ENCODE measurements at regions not wholly inside any gene's neighbourhood (a gene's known extent, or its start where the extent isn't known, plus 50 kb on each side); places are given as distances from the start of the nearest gene placed in this dataset.

DNA sequence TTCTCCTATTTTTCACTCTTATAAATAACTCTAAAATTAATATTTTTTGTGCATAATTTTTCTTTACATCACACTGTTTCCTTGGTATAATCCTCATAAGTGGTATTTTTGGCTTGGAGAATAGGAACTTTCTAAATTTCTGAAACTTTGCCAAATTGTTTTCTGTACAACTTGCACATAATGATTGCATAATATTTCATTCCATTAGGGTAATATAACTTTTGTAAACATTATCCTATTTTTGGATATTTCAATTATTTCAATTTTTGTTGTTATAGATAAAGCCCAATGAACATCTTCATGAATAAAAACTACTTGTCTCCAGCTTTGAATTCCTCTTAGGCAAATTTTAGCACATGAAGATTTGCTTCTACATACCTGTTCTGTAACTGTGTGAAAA lies 135.9 kb downstream of the ELAPOR2 start:
- TF ChIP-seq, protein P1, sequence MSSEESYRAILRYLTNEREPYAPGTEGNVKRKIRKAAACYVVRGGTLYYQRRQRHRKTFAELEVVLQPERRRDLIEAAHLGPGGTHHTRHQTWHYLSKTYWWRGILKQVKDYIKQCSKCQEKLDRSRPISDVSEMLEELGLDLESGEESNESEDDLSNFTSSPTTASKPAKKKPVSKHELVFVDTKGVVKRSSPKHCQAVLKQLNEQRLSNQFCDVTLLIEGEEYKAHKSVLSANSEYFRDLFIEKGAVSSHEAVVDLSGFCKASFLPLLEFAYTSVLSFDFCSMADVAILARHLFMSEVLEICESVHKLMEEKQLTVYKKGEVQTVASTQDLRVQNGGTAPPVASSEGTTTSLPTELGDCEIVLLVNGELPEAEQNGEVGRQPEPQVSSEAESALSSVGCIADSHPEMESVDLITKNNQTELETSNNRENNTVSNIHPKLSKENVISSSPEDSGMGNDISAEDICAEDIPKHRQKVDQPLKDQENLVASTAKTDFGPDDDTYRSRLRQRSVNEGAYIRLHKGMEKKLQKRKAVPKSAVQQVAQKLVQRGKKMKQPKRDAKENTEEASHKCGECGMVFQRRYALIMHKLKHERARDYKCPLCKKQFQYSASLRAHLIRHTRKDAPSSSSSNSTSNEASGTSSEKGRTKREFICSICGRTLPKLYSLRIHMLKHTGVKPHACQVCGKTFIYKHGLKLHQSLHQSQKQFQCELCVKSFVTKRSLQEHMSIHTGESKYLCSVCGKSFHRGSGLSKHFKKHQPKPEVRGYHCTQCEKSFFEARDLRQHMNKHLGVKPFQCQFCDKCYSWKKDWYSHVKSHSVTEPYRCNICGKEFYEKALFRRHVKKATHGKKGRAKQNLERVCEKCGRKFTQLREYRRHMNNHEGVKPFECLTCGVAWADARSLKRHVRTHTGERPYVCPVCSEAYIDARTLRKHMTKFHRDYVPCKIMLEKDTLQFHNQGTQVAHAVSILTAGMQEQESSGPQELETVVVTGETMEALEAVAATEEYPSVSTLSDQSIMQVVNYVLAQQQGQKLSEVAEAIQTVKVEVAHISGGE (CRISPR knock-in tag; IDR thresholded peaks at IDR 0.05) = no peak
- TF ChIP-seq, protein P2, sequence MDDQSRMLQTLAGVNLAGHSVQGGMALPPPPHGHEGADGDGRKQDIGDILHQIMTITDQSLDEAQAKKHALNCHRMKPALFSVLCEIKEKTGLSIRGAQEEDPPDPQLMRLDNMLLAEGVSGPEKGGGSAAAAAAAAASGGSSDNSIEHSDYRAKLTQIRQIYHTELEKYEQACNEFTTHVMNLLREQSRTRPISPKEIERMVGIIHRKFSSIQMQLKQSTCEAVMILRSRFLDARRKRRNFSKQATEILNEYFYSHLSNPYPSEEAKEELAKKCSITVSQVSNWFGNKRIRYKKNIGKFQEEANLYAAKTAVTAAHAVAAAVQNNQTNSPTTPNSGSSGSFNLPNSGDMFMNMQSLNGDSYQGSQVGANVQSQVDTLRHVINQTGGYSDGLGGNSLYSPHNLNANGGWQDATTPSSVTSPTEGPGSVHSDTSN (IDR thresholded peaks at IDR 0.05; ENCODE audit: insufficient replicate concordance, low read depth, low read length) = no peak
- TF ChIP-seq GABPA (IDR thresholded peaks at IDR 0.05; ENCODE audit: low read depth) = no peak
- no peak for TF ChIP-seq POLR2A (IDR thresholded peaks at IDR 0.05; ENCODE audit: low read depth, low read length)
- TF ChIP-seq CBX5 (IDR thresholded peaks at IDR 0.05; ENCODE audit: low read depth) = no peak
- TF ChIP-seq MTA3 (IDR thresholded peaks at IDR 0.05; ENCODE audit: borderline replicate concordance, low read length) = no peak
- TF ChIP-seq HCFC1 (IDR thresholded peaks at IDR 0.05; ENCODE audit: low read length) = no peak
- TF ChIP-seq NBN (IDR thresholded peaks at IDR 0.05) = no peak
- no peak for TF ChIP-seq STAT3 (IDR thresholded peaks at IDR 0.05; ENCODE audit: low read depth, low read length)
- TF ChIP-seq, protein P3, sequence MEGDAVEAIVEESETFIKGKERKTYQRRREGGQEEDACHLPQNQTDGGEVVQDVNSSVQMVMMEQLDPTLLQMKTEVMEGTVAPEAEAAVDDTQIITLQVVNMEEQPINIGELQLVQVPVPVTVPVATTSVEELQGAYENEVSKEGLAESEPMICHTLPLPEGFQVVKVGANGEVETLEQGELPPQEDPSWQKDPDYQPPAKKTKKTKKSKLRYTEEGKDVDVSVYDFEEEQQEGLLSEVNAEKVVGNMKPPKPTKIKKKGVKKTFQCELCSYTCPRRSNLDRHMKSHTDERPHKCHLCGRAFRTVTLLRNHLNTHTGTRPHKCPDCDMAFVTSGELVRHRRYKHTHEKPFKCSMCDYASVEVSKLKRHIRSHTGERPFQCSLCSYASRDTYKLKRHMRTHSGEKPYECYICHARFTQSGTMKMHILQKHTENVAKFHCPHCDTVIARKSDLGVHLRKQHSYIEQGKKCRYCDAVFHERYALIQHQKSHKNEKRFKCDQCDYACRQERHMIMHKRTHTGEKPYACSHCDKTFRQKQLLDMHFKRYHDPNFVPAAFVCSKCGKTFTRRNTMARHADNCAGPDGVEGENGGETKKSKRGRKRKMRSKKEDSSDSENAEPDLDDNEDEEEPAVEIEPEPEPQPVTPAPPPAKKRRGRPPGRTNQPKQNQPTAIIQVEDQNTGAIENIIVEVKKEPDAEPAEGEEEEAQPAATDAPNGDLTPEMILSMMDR (IDR thresholded peaks at IDR 0.05 in 2 of 3, conservative IDR thresholded peaks at IDR 0.05 in 1 of 3; ENCODE audit: control insufficient read depth in 2 of 3, extremely low read depth in 1 of 3, insufficient read depth in 1 of 3, low read depth in 3 of 3, low read length in 3 of 3) = no peak
